Activated CD4-positive, alpha-beta T cell treated with anti-CD3 and anti-CD28 coated beads for 4 hours (primary cell): ENCODE measurements at regions not wholly inside any gene's neighbourhood (a gene's known extent, or its start where the extent isn't known, plus 50 kb on each side); places are given as distances from the start of the nearest gene placed in this dataset.
A peak's percentile ranks its signal among the peaks of the same experiment; 100 is the strongest.
"Not testable (repeated sequence)": the region's sequence is repeated elsewhere in the genome, so short reads cannot be mapped to it uniquely, and the experiment has no call there.

ENCODE experiments used
- DNase-seq, 2 donors: peaks; one replicate each; pipeline ENCODE4 v3.0.0-alpha.2; 2020

GRCh38 chr12:11446372-11446771 is 51.0 kb upstream of the PRB2 start:
- DNase-seq: no peak

GRCh38 chr12:11457996-11458645 is 62.8 kb upstream of the PRB2 start:
- DNase-seq: no peak

- DNase-seq: no peak
These were observed 65.1 kb upstream of the PRB2 start for GRCh38 chr12:11460343-11461023.

GRCh38 chr12:11461433-11461832 is 66.1 kb upstream of the PRB2 start:
- DNase-seq: no peak

- DNase-seq: no peak
These were observed 81.7 kb upstream of the PRB2 start for GRCh38 chr12:11477110-11477509.

- no peak for DNase-seq
These were observed 87.6 kb upstream of the PRB2 start for GRCh38 chr12:11482955-11483354.

- peak; percentile 75 to 83 for DNase-seq
These were observed 91.5 kb upstream of the PRB2 start for GRCh38 chr12:11486623-11487444.

- no peak for DNase-seq
These were observed 100.9 kb upstream of the PRB2 start for GRCh38 chr12:11496157-11496851.

GRCh38 chr12:11497438-11497837 is 102.1 kb upstream of the PRB2 start:
- DNase-seq: no peak

- no peak for DNase-seq
These were observed 102.6 kb upstream of the PRB2 start for GRCh38 chr12:11497995-11498394.

GRCh38 chr12:11498574-11498973 is 103.2 kb upstream of the PRB2 start:
- DNase-seq: not testable (repeated sequence)

- DNase-seq: no peak
These were observed 104.4 kb upstream of the PRB2 start for GRCh38 chr12:11499806-11500187.

- DNase-seq: peak; percentile 56 to 64
These were observed 105.0 kb upstream of the PRB2 start for GRCh38 chr12:11500188-11500860.

GRCh38 chr12:11500861-11501230 is 105.5 kb upstream of the PRB2 start:
- no peak for DNase-seq

GRCh38 chr12:11508699-11509098 is 113.3 kb upstream of the PRB2 start:
- no peak for DNase-seq

GRCh38 chr12:11509326-11509725 is 114.0 kb upstream of the PRB2 start:
- DNase-seq: no peak

GRCh38 chr12:11510671-11511070 is 115.3 kb upstream of the PRB2 start:
- no peak for DNase-seq

- DNase-seq: no peak
These were observed 117.9 kb upstream of the PRB2 start for GRCh38 chr12:11513288-11513687.

GRCh38 chr12:11517080-11517479 is 121.7 kb upstream of the PRB2 start:
- DNase-seq: no peak

- no peak for DNase-seq
These were observed 125.0 kb upstream of the ETV6 start for GRCh38 chr12:11524446-11524845.

- DNase-seq: no peak
These were observed 115.4 kb upstream of the ETV6 start for GRCh38 chr12:11534064-11534463.

GRCh38 chr12:11535127-11535526 is 114.3 kb upstream of the ETV6 start:
- no peak for DNase-seq

GRCh38 chr12:11539156-11539555 is 110.3 kb upstream of the ETV6 start:
- no peak for DNase-seq
